Cardiac fibroblast (primary cell): ENCODE measurements at regions not wholly inside any gene's neighbourhood (a gene's known extent, or its start where the extent isn't known, plus 50 kb on each side); places are given as distances from the start of the nearest gene placed in this dataset.

ENCODE experiments used
- DNase-seq, 2 donors: peaks; one replicate each; pipeline versions ENCODE4 v3.0.0 to v3.0.0-alpha.2; 2010; ENCODE audit warnings: low read depth in 2 of 2
- H3K4me3 ChIP-seq, 2 donors: replicated peaks in 1 of 2; 1 replicate in 1 of 2; 2 replicates in 1 of 2; pipeline ENCODE4 v1.5.1; 2011; ENCODE audit warnings: low read depth in 2 of 2, low read length in 2 of 2, mild to moderate bottlenecking in 2 of 2, moderate library complexity in 1 of 2
- TF ChIP-seq, protein P1 (sequence below): IDR thresholded peaks from one replicate; pipeline ENCODE4 v1.5.1; 2011; ENCODE audit warnings: low read depth, mild to moderate bottlenecking, low read length, inconsistent platforms

GRCh38 chr7:68381731-68382130 is 1216.5 kb upstream of the AUTS2 start:
- DNase-seq: no peak
- TF ChIP-seq, protein P1, sequence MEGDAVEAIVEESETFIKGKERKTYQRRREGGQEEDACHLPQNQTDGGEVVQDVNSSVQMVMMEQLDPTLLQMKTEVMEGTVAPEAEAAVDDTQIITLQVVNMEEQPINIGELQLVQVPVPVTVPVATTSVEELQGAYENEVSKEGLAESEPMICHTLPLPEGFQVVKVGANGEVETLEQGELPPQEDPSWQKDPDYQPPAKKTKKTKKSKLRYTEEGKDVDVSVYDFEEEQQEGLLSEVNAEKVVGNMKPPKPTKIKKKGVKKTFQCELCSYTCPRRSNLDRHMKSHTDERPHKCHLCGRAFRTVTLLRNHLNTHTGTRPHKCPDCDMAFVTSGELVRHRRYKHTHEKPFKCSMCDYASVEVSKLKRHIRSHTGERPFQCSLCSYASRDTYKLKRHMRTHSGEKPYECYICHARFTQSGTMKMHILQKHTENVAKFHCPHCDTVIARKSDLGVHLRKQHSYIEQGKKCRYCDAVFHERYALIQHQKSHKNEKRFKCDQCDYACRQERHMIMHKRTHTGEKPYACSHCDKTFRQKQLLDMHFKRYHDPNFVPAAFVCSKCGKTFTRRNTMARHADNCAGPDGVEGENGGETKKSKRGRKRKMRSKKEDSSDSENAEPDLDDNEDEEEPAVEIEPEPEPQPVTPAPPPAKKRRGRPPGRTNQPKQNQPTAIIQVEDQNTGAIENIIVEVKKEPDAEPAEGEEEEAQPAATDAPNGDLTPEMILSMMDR: no peak

DNA sequence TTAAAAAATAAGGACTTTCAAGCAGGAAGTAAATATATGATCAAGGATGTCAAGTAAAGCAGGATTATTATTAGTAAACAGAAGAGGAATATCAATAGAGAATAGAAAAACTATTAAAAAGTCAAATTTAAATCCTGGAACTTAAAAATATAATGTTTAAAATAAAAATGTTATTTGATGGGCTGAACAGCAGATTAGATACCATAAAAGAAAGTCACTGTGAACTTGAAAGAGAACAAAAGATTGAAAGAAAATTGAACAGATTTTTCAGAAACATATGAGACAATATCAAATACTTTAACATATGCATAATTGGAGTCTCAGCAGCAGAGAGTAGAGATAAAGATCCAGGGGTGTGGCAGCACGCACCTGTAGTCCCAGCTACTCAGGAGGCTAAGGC is 1213.7 kb upstream of the AUTS2 start:
- no peak overlapping the region for H3K4me3 ChIP-seq
- DNase-seq: no peak
- TF ChIP-seq, protein P1: no peak

More at GRCh38 chr7:68381731-68382130, 1216.5 kb upstream of the AUTS2 start:
- no peak overlapping the region for H3K4me3 ChIP-seq

GRCh38 chr7:68393051-68393450 is 1205.2 kb upstream of the AUTS2 start:
- H3K4me3 ChIP-seq: no peak overlapping the region
- TF ChIP-seq, protein P1: no peak
- no peak for DNase-seq

DNA sequence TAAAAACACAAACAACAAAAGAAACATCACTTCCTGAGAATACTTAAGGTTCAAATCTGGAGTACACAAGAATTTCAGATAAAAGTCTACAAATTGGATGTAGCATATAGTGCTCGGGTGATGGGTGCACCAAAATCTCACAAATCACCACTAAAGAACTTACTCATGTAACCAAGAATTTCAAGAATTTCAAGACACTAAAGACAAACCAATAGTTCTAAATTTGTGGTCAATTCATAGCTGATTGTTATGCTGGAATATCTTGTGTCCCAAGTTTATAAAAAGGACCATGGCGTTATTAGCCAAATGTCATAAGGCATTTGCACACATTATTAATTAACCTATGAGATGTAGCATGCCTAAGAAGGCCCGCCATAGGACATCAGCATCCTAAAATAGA is 1204.1 kb upstream of the AUTS2 start:
- H3K4me3 ChIP-seq: no peak overlapping the region
- no peak for DNase-seq
- TF ChIP-seq, protein P1: no peak

DNA sequence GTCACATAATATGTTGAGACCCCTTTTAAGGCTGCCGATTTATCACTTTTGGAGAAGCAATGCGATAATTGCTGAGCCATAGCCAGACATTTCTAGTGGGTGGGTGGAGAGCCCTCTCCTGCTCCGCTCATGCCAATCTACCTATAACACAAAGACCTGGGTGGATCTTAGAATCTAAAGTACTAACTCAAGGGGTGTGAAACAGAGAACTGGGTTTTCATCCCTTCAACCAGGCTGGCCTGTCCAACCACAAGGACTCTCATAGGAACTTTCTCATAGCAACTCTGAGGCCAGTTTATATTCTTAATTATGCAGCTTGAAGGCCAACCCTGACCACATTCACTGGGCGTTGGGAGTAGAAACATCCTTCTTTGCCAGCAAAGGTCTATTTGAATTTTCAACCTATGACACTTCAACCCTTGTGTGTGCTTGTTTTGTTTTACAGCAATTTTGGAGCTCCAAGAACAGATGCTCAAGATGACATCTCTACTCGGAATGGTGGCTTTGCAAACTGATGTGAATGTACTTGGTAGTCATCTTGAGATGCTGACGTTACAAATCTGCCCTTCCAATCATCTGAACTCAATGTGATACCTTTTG is 1198.2 kb upstream of the AUTS2 start:
- H3K4me3 ChIP-seq: no peak overlapping the region
- TF ChIP-seq, protein P1: no peak
- DNase-seq: no peak

- DNase-seq: no peak
- TF ChIP-seq, protein P1: no peak
- H3K4me3 ChIP-seq: no peak overlapping the region
Observed at GRCh38 chr7:68400783-68401182, 1197.5 kb upstream of the AUTS2 start.

DNA sequence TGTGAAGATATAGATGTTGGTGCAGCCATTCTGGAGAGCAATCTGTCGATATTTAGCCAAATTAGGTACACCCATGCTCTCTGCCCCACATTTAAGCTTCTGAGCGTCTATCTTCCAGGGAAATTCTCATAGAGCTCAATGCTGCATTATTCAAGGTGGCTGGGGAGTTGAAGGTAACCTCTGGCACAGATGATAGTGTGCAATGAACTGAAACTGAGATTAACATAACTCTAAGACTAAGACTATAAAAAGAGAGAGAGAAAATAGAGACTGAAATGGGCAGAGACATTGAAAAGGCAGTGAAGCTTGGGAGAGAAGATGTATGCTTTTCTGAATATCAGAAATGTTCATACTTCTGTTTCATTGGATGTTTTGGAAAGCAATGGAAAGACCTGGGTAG is 1197.0 kb upstream of the AUTS2 start:
- H3K4me3 ChIP-seq: no peak overlapping the region
- TF ChIP-seq, protein P1: no peak
- DNase-seq: no peak
